OCI-LY3 (cell line): ENCODE measurements at regions not wholly inside any gene's neighbourhood (a gene's known extent, or its start where the extent isn't known, plus 50 kb on each side); places are given as distances from the start of the nearest gene placed in this dataset.

Experiments
- H2AFZ ChIP-seq: fragments of 200-600, 300-600 bp; shearing (Covaris generic); 2 replicates; pipeline ENCODE4 v1.6.0; 2014; ENCODE audit warnings: antibody characterized with exemption, low read depth, low read length
- H3K27ac ChIP-seq: fragments of 200-600, 300-600 bp; sonication (generic); 2 replicates; pipeline ENCODE4 v1.5.1; 2014; ENCODE audit warnings: mild to moderate bottlenecking, low read length, moderate library complexity, mixed read lengths
- H3K27me3 ChIP-seq: fragments of 200-600, 300-600 bp; sonication (generic); 2 replicates; pipeline ENCODE4 v1.6.1; 2014; ENCODE audit warnings: low read depth, low read length, mixed read lengths
- H3K36me3 ChIP-seq: fragments of 200-600, 300-600 bp; sonication (generic); replicated peaks from 2 replicates; pipeline ENCODE3; 2014; ENCODE audit warnings: low read depth, low read length, mixed read lengths
- H3K4me1 ChIP-seq: fragments of 300-600, 200-600 bp; sonication (generic); 2 replicates; pipeline ENCODE4 v1.6.1; 2014; ENCODE audit warnings: low read length, mixed read lengths
- H3K4me2 ChIP-seq: fragments of 200-600, 300-600 bp; sonication (generic); 2 replicates; pipeline ENCODE4 v1.6.1; 2014; ENCODE audit warnings: low read length, mixed read lengths
- H3K4me3 ChIP-seq: fragments of 300-600, 200-600 bp; sonication (generic); 2 replicates; pipeline ENCODE4 v1.5.1; 2014; ENCODE audit warnings: antibody characterized with exemption, mild to moderate bottlenecking, low read length, moderate library complexity
- H3K79me2 ChIP-seq: fragments of 300-600, 200-600 bp; shearing (Covaris generic); 2 replicates; pipeline ENCODE4 v1.6.1; 2014; ENCODE audit warnings: mild to moderate bottlenecking, low read length, mixed read lengths
- H3K9ac ChIP-seq: fragments of 300-600, 200-600 bp; shearing (Covaris generic); 2 replicates; pipeline ENCODE4 v1.6.0; 2014; ENCODE audit warnings: mild to moderate bottlenecking, low read length, moderate library complexity
- H3K9me3 ChIP-seq: fragments of 200-600, 300-600 bp; shearing (Covaris generic); 2 replicates; pipeline ENCODE4 v1.6.1; 2014; ENCODE audit warnings: low read length, mixed read lengths; ENCODE audit not compliant: insufficient read depth
- H4K20me1 ChIP-seq: fragments of 200-600, 300-600 bp; sonication (generic); 2 replicates; pipeline ENCODE4 v1.6.1; 2016; ENCODE audit warnings: low read length, mixed read lengths; ENCODE audit not compliant: insufficient read depth
- EZH2phosphoT487 ChIP-seq: fragments of 200-600 bp; shearing (Covaris generic); IDR thresholded peaks from 2 replicates; pipeline ENCODE4 v1.6.1; 2018; ENCODE audit warnings: antibody characterized with exemption, mixed run types, low read depth
- TF ChIP-seq, protein P1 (sequence below): fragments of 200-600, 300-600 bp; sonication (generic); IDR thresholded peaks from 2 replicates; pipeline ENCODE4 v1.5.1; 2014; ENCODE audit warnings: antibody characterized with exemption, low read length, low read depth

GRCh38 chr1:233728721-233729120 is 114.8 kb downstream of the KCNK1 start:
- H2AFZ ChIP-seq, result no peak overlapping the region
- no peak for TF ChIP-seq EZH2phosphoT487
- TF ChIP-seq, protein P1, sequence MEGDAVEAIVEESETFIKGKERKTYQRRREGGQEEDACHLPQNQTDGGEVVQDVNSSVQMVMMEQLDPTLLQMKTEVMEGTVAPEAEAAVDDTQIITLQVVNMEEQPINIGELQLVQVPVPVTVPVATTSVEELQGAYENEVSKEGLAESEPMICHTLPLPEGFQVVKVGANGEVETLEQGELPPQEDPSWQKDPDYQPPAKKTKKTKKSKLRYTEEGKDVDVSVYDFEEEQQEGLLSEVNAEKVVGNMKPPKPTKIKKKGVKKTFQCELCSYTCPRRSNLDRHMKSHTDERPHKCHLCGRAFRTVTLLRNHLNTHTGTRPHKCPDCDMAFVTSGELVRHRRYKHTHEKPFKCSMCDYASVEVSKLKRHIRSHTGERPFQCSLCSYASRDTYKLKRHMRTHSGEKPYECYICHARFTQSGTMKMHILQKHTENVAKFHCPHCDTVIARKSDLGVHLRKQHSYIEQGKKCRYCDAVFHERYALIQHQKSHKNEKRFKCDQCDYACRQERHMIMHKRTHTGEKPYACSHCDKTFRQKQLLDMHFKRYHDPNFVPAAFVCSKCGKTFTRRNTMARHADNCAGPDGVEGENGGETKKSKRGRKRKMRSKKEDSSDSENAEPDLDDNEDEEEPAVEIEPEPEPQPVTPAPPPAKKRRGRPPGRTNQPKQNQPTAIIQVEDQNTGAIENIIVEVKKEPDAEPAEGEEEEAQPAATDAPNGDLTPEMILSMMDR, result no peak
- H3K27me3 ChIP-seq, result no peaks in the 10 kb centered on the region
- no peaks in the 10 kb centered on the region for H4K20me1 ChIP-seq
- peaks cover 3% of the 10 kb centered on the region; the same call in 1 of the 2 replicates for H3K9me3 ChIP-seq
- H3K36me3 ChIP-seq, result no peaks in the 10 kb centered on the region
- no peak overlapping the region for H3K4me3 ChIP-seq
- no peak overlapping the region for H3K9ac ChIP-seq
- H3K27ac ChIP-seq, result no peak overlapping the region
- no peak overlapping the region for H3K4me2 ChIP-seq
- H3K79me2 ChIP-seq, result no peaks in the 10 kb centered on the region
- no peaks in the 10 kb centered on the region for H3K4me1 ChIP-seq

- Histone ChIP-seq H3K27ac (no peak overlapping the region), H3K79me2 (no peaks in the 10 kb centered on the region), H4K20me1 (no peaks in the 10 kb centered on the region), H3K27me3 (no peaks in the 10 kb centered on the region), H3K9me3 (peaks cover 3% of the 10 kb centered on the region; the same call in 1 of the 2 replicates), H3K4me2 (no peak overlapping the region), H3K4me3 (no peak overlapping the region), H2AFZ (no peak overlapping the region), H3K36me3 (no peaks in the 10 kb centered on the region), H3K4me1 (no peaks in the 10 kb centered on the region), H3K9ac (no peak overlapping the region)
- no peak for TF ChIP-seq EZH2phosphoT487
- TF ChIP-seq, protein P1, result no peak
Measured at GRCh38 chr1:233730380-233730779, 116.5 kb downstream of the KCNK1 start.

GRCh38 chr1:233730809-233731208 is 116.9 kb downstream of the KCNK1 start:
- no peak overlapping the region for H3K4me3 ChIP-seq

DNA sequence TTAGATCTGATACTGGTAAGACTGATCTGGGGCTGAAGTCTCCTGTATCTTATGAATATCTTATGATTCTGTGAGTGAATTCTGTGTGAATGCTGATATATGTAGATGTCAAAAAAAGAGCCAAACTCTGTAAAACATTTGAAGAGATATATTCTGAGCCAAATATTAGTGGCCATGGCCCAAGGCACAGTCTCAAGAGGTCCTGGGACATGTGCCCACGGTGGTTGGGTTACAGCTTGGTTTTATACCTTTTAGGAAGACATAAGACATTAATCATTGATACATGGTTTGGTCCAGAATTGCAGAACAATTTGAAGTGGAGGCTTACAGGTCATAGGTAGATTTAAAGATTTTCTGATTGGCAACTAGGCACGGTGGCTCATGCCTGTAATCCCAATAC is 118.3 kb downstream of the KCNK1 start:
- no peak overlapping the region for H3K4me3 ChIP-seq
- H2AFZ ChIP-seq, result no peak overlapping the region
- no peaks in the 10 kb centered on the region for H3K36me3 ChIP-seq
- H3K4me1 ChIP-seq, result no peaks in the 10 kb centered on the region
- no peaks in the 10 kb centered on the region for H3K27me3 ChIP-seq
- TF ChIP-seq EZH2phosphoT487, result no peak
- TF ChIP-seq, protein P1, result no peak
- H4K20me1 ChIP-seq, result no peaks in the 10 kb centered on the region
- H3K9me3 ChIP-seq, result peaks cover 3% of the 10 kb centered on the region; the same call in 1 of the 2 replicates
- no peak overlapping the region for H3K9ac ChIP-seq
- H3K27ac ChIP-seq, result no peak overlapping the region
- H3K4me2 ChIP-seq, result no peak overlapping the region
- no peaks in the 10 kb centered on the region for H3K79me2 ChIP-seq

More at GRCh38 chr1:233730809-233731208, 116.9 kb downstream of the KCNK1 start:
- no peak overlapping the region for H2AFZ ChIP-seq
- no peak overlapping the region for H3K4me2 ChIP-seq
- no peak overlapping the region for H3K9ac ChIP-seq
- peaks cover 3% of the 10 kb centered on the region; the same call in 1 of the 2 replicates for H3K9me3 ChIP-seq
- TF ChIP-seq, protein P1, result no peak
- H3K4me1 ChIP-seq, result no peaks in the 10 kb centered on the region
- no peaks in the 10 kb centered on the region for H4K20me1 ChIP-seq
- no peak overlapping the region for H3K27ac ChIP-seq
- H3K27me3 ChIP-seq, result no peaks in the 10 kb centered on the region
- no peaks in the 10 kb centered on the region for H3K36me3 ChIP-seq
- H3K79me2 ChIP-seq, result no peaks in the 10 kb centered on the region
